Activated T-helper 2 cell treated with anti-CD3 and anti-CD28 coated beads, Interferon-gamma antibody, Interleukin-2, Interleukin-4, amounts not matched to agents 10 μg/mL and 5 μg/mL and 100 μg/mL, durations not matched to agents 14 hours and 24 hours and 36 hours (primary cell): ENCODE measurements at regions not wholly inside any gene's neighbourhood (a gene's known extent, or its start where the extent isn't known, plus 50 kb on each side); places are given as distances from the start of the nearest gene placed in this dataset.

Experiments
- DNase-seq: peaks from one replicate; pipeline ENCODE4 v3.0.0; 2021; ENCODE audit warnings: low spot score
- H3K27ac Mint-ChIP-seq: one replicate; pipeline ENCODE4 v1.8.0; 2021; ENCODE audit warnings: mixed read lengths
- H3K27me3 Mint-ChIP-seq: one replicate; pipeline ENCODE4 v1.8.0; 2021; ENCODE audit warnings: low read depth, mixed read lengths
- H3K36me3 Mint-ChIP-seq: one replicate; pipeline ENCODE4 v1.8.0; 2021; ENCODE audit warnings: low read depth, mixed read lengths
- H3K4me1 Mint-ChIP-seq: one replicate; pipeline ENCODE4 v1.8.0; 2021; ENCODE audit warnings: low read depth, mixed read lengths
- H3K4me3 Mint-ChIP-seq: one replicate; pipeline ENCODE4 v1.8.0; 2021; ENCODE audit warnings: low read depth, mild to moderate bottlenecking, moderate library complexity, mixed read lengths
- H3K9me3 Mint-ChIP-seq: one replicate; pipeline ENCODE4 v1.8.0; 2021; ENCODE audit warnings: mixed read lengths
- intact Hi-C: fragments of 100-400 bp; cut with micrococcal nuclease; formaldehyde crosslinking; loops from one replicate; pipeline ENCODE4 v1.15.1; 2023

- H3K27ac Mint-ChIP-seq: no peak overlapping the region
- no peak for DNase-seq
- no peak overlapping the region for H3K4me3 Mint-ChIP-seq
- peaks cover 5% of the 10 kb centered on the region for H3K9me3 Mint-ChIP-seq
- intact Hi-C loops: loop anchor here (5.0 kb wide), 1 partner anchor 104 kb away; no protein-coding TSS in a partner anchor
- H3K36me3 Mint-ChIP-seq: no peaks in the 10 kb centered on the region
- peaks cover 12% of the 10 kb centered on the region for H3K27me3 Mint-ChIP-seq
- peaks cover 17% of the 10 kb centered on the region for H3K4me1 Mint-ChIP-seq
These were observed 72.0 kb upstream of the SERP2 start for GRCh38 chr13:44301639-44302015.

DNA sequence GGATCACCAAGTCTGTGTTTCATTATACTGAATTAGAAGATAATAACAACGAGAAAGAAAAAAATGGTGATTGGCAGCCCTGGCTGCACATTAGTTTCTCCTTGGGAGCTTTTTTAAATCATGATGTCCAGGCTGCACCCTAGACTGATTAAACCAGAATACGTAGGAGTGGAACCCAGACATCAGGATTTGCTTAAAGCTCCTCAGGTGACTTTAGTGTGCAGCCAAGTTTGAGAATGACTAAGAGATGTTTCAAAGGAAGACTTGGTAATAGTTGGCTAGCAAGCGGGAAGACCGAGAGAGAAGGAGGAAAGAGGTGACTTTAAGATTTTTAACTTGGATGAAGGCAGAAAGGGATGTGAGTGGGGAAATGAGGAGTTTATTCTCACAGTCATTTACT, 71.4 kb upstream of the SERP2 start:
- Mint-ChIP-seq H3K4me3 (no peak overlapping the region), H3K27me3 (peaks cover 16% of the 10 kb centered on the region), H3K36me3 (no peaks in the 10 kb centered on the region), H3K9me3 (peaks cover 5% of the 10 kb centered on the region), H3K27ac (no peak overlapping the region), H3K4me1 (peaks cover 17% of the 10 kb centered on the region)
- no peak for DNase-seq
- intact Hi-C loops: loop anchor here (5.0 kb wide), 1 partner anchor 105 kb away; no protein-coding TSS in a partner anchor

- Mint-ChIP-seq H3K27me3 (peaks cover 21% of the 10 kb centered on the region), H3K27ac (no peak overlapping the region), H3K36me3 (no peaks in the 10 kb centered on the region), H3K4me3 (no peak overlapping the region), H3K9me3 (peaks cover 5% of the 10 kb centered on the region), H3K4me1 (peaks cover 17% of the 10 kb centered on the region)
- DNase-seq: no peak
- intact Hi-C loops: loop anchor here (5.0 kb wide), 1 partner anchor 106 kb away; no protein-coding TSS in a partner anchor
These were observed 70.6 kb upstream of the SERP2 start for GRCh38 chr13:44302940-44303575.

DNA sequence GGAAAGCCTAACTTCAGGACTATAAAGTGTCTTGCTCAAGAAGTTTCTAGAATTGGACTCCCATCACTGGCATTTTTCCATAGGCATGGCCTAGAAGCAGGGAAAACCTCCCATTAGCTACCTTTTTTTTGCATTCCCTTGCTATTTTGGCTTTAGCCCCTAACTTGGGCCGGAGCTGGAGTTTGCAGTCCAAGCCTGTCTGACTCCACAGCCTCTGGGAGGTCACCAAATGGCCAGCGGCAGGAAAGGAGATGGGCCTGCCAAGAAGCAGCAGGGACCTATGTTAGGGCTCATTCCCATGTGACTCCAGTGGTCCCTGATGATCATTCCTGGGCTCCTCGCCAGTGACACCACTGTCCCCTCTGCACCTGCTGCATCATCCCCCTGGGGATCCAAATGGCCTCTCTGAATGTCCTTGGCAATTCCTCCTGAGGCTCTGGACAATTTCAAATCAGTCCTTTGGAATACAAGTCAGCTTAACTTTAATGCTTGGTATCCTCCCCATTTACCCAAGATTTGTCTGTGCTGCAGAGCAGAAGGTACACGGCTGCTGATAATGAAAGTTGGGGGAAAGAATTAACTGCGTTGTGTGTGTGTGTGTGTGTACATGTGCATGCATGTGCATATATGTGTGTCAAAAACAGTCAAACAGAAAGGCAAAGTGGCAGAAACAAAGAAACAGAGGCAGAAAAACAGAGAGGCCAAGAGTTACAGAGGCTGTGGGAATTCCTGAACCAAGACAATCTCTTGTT, 69.8 kb upstream of the SERP2 start:
- H3K27me3 Mint-ChIP-seq: peaks cover 23% of the 10 kb centered on the region
- no peaks in the 10 kb centered on the region for H3K36me3 Mint-ChIP-seq
- H3K4me1 Mint-ChIP-seq: peaks cover 17% of the 10 kb centered on the region
- no peak for DNase-seq
- no peak overlapping the region for H3K4me3 Mint-ChIP-seq
- intact Hi-C loops: loop anchor here (5.0 kb wide), 1 partner anchor 107 kb away; no protein-coding TSS in a partner anchor
- no peak overlapping the region for H3K27ac Mint-ChIP-seq
- H3K9me3 Mint-ChIP-seq: peaks cover 5% of the 10 kb centered on the region

DNA sequence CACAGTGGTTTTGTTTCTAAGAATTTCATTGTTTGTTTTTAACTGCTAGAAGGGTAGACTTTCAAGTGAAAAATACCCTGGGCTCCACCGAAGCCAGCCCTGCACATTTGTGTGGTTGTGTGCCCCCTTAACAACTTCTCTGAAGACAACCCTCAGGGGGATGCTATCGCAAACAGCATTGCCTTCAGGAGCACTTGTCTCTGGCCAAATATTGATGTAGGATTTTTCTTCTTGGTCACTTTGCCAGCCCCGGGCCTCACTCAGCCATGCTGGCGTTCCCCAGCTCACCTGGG, 69.2 kb upstream of the SERP2 start:
- Mint-ChIP-seq H3K27me3 (peaks cover 25% of the 10 kb centered on the region), H3K9me3 (peaks cover 5% of the 10 kb centered on the region), H3K4me3 (no peak overlapping the region), H3K27ac (no peak overlapping the region), H3K4me1 (peaks cover 17% of the 10 kb centered on the region), H3K36me3 (no peaks in the 10 kb centered on the region)
- no peak for DNase-seq
- intact Hi-C loops: loop anchor here (5.0 kb wide), 1 partner anchor 107 kb away; no protein-coding TSS in a partner anchor

DNA sequence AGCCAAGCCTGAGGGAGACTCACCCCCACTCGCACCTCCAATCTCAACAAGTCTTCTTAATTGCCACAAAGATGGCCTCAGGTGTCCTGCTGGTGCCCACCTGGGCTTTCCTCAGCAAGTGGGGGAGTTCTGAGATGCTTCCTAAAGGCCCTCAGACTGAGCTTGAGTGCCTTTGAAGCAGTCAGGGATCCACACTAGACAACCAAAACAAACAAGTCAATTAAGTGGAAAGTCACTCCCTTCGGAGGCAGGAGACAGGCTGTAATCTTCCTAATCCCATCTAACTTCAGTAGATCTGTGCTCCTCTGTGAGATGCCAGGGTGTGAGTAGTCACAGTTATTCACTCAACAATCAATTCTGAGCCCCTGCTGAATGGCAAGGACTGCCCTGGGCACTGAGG, 68.3 kb upstream of the SERP2 start:
- intact Hi-C loops: no loop called here
- Mint-ChIP-seq H3K27ac (no peak overlapping the region), H3K4me3 (no peak overlapping the region), H3K4me1 (peaks cover 17% of the 10 kb centered on the region), H3K9me3 (peaks cover 5% of the 10 kb centered on the region), H3K27me3 (peaks cover 31% of the 10 kb centered on the region), H3K36me3 (no peaks in the 10 kb centered on the region)
- no peak for DNase-seq

GRCh38 chr13:44305917-44306370, 67.7 kb upstream of the SERP2 start:
- peaks cover 5% of the 10 kb centered on the region for H3K9me3 Mint-ChIP-seq
- H3K4me3 Mint-ChIP-seq: no peak overlapping the region
- H3K4me1 Mint-ChIP-seq: peaks cover 13% of the 10 kb centered on the region
- DNase-seq: no peak
- H3K27me3 Mint-ChIP-seq: peaks cover 29% of the 10 kb centered on the region
- H3K36me3 Mint-ChIP-seq: no peaks in the 10 kb centered on the region
- intact Hi-C loops: no loop called here
- no peak overlapping the region for H3K27ac Mint-ChIP-seq

DNA sequence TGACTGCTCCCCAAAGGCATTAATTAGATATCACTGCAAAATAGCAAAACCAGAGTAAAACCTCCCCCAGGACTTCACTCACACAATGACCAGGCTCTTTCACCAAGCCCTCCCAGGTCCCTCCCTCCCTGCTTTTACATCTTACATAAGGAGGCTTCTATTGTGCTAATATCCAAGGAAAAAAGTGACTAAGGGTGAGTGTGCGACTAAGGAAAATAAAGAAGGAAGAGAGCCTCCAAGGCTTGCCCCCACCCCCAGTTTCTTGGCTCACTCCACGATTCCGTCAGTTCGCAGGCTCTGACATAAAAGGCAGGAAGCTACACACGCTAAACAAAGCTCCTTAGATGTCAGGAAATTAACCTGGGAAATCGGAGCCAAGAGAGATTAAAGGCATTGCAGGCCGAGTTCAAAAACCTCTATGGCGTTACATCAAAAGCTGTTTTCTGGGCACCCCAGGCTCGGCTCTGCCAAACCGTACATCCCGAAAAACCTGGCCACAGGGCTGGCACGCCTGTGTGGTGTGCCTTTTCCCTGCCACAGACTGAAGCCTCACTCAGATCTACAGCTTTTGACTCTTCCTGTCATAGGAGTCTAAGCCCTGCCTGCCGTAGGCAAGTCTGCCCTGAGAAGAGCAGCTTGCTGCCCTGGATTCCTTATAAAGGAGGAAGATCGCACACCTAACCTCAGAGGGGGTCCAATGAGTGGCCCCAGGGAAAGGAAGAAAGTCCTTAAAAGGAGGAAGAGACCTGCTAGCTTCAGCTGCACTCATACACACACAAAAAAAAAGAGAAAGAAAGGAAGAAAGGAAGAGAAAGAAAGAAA, 67.0 kb upstream of the SERP2 start:
- no peak for DNase-seq
- Mint-ChIP-seq H3K9me3 (peaks cover 1% of the 10 kb centered on the region), H3K27ac (no peak overlapping the region), H3K4me1 (peaks cover 6% of the 10 kb centered on the region), H3K36me3 (no peaks in the 10 kb centered on the region), H3K27me3 (peaks cover 29% of the 10 kb centered on the region), H3K4me3 (no peak overlapping the region)
- intact Hi-C loops: no loop called here

DNA sequence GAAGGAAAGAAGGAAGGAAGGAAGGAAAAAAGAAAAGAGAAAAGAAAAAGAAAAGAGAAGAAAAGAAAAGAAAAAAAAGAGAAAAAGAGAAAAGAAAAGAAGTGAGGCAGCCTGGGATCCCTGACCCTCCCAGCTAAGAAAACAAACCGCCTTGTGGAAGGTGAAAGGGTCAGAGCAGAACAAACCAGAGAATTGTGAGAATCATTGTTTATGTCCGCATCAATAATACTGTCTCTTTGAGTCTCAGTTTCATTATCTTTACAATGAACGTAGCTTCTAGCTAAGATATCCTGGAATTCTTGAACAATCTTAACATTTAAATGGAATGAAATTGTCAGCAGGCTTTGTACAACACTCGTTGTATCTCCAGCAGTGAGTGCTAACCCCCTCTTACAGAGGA, 66.4 kb upstream of the SERP2 start:
- Mint-ChIP-seq H3K36me3 (no peaks in the 10 kb centered on the region), H3K4me3 (no peak overlapping the region), H3K27me3 (peaks cover 29% of the 10 kb centered on the region), H3K27ac (no peak overlapping the region), H3K4me1 (peaks cover 5% of the 10 kb centered on the region), H3K9me3 (no peaks in the 10 kb centered on the region)
- DNase-seq: no peak
- intact Hi-C loops: no loop called here

DNA sequence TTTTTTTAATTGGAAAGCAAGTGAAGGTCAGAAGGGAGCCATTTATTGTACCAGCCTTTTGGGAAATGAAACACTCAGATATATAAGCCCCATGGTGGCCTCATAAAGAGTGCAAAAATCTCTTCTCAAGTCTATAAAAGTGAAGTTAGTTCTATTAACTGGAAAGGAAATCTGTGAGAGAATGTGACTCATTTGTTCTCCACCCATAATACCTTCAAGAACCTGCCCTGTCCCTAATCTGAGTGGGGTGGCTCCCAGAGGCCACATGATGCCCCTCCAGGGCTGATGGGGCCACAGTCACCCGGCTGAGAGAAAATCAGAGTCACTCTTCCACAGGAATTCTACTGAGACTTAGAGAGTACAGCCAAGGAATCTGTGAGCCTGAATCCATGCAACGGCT, 65.8 kb upstream of the SERP2 start:
- Mint-ChIP-seq H3K4me1 (peaks cover 5% of the 10 kb centered on the region), H3K4me3 (no peak overlapping the region), H3K27me3 (peaks cover 34% of the 10 kb centered on the region), H3K36me3 (no peaks in the 10 kb centered on the region), H3K9me3 (no peaks in the 10 kb centered on the region), H3K27ac (no peak overlapping the region)
- no peak for DNase-seq
- intact Hi-C loops: no loop called here

DNA sequence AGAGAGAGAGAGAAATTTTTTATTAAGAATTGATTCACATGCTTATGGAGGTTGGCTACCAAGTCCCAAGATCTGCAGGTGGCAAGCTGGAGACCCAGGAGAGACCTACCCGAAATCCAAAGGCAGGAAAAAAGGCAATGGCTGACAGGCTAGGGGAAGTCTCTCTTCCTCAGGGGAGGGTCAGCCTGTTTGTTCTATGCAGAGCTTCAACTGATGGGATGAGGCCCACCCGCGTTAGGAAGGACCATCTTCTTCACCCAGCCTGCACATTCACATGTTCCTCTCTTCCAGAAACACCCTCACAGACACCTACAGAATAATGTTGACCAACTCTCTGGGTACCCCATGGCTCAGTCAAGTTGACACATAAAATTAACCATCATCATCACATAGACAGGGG, 65.3 kb upstream of the SERP2 start:
- no peak overlapping the region for H3K4me3 Mint-ChIP-seq
- intact Hi-C loops: no loop called here
- H3K4me1 Mint-ChIP-seq: peaks cover 5% of the 10 kb centered on the region
- H3K27me3 Mint-ChIP-seq: peaks cover 36% of the 10 kb centered on the region
- DNase-seq: no peak
- H3K9me3 Mint-ChIP-seq: no peaks in the 10 kb centered on the region
- no peaks in the 10 kb centered on the region for H3K36me3 Mint-ChIP-seq
- H3K27ac Mint-ChIP-seq: no peak overlapping the region

DNA sequence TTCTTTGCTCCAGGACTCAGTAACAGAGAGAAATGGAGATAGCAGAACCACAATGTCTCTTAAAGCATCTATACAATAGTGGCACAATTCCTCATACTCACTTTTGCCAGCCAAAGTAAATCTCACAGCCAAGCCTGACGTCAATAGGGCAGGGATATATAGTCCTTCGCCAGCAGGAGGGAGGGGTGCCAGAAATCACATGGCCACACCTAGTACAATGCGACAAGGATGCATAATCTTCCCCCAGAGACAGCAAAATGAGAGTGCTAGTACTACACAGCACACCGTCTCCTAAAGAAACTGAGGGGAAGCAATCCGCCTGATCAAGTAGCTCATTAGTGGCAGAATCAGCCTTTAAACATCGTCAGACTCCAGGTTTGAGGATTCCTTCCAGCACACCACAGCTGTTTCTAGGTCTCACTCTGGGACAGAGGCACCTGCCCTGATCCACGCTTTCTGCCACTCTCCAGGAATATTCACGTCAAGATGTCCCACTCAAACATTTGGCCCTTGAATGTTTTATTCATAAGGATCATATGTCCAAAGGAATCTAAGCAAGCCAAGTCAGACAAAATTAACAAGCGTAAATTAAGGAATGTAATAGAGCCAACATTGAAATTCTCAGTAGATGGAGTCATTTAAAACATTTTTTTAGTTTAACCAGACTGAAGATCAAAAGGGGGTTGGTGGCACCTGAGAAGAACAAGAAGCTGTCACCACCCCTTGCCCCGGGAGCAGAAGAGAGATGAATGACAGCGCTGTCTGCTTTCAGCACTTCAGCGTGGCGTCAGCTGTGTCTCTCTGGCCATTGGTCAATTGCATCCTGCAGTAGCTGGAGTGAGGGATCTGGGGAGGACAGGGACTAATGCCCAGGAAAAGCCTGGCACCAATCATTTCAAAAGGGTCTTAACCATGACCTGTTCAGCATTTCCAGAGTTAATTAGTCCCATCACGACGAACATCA, 63.5 kb upstream of the SERP2 start:
- intact Hi-C loops: no loop called here
- H3K4me1 Mint-ChIP-seq: peaks cover 6% of the 10 kb centered on the region
- no peaks in the 10 kb centered on the region for H3K36me3 Mint-ChIP-seq
- DNase-seq: no peak
- H3K4me3 Mint-ChIP-seq: no peak overlapping the region
- no peaks in the 10 kb centered on the region for H3K9me3 Mint-ChIP-seq
- peaks cover 40% of the 10 kb centered on the region for H3K27me3 Mint-ChIP-seq
- no peak overlapping the region for H3K27ac Mint-ChIP-seq
